ENCODE measurements at regions not wholly inside any gene's neighbourhood (a gene's known extent, or its start where the extent isn't known, plus 50 kb on each side); places are given as distances from the start of the nearest gene placed in this dataset.
A peak's percentile ranks its signal among the peaks of the same experiment; 100 is the strongest.

- TF ChIP-seq, protein P1, sequence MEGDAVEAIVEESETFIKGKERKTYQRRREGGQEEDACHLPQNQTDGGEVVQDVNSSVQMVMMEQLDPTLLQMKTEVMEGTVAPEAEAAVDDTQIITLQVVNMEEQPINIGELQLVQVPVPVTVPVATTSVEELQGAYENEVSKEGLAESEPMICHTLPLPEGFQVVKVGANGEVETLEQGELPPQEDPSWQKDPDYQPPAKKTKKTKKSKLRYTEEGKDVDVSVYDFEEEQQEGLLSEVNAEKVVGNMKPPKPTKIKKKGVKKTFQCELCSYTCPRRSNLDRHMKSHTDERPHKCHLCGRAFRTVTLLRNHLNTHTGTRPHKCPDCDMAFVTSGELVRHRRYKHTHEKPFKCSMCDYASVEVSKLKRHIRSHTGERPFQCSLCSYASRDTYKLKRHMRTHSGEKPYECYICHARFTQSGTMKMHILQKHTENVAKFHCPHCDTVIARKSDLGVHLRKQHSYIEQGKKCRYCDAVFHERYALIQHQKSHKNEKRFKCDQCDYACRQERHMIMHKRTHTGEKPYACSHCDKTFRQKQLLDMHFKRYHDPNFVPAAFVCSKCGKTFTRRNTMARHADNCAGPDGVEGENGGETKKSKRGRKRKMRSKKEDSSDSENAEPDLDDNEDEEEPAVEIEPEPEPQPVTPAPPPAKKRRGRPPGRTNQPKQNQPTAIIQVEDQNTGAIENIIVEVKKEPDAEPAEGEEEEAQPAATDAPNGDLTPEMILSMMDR (conservative IDR thresholded peaks at IDR 0.05): no peak
- no peak overlapping the region for H3K27ac ChIP-seq
Observed at GRCh38 chr11:11701070-11701469, 79.3 kb upstream of the GALNT18 start.

GRCh38 chr11:11697796-11698195 is 76.0 kb upstream of the GALNT18 start:
- H3K27ac ChIP-seq: no peak overlapping the region
- TF ChIP-seq, protein P1 (conservative IDR thresholded peaks at IDR 0.05): no peak

DNA sequence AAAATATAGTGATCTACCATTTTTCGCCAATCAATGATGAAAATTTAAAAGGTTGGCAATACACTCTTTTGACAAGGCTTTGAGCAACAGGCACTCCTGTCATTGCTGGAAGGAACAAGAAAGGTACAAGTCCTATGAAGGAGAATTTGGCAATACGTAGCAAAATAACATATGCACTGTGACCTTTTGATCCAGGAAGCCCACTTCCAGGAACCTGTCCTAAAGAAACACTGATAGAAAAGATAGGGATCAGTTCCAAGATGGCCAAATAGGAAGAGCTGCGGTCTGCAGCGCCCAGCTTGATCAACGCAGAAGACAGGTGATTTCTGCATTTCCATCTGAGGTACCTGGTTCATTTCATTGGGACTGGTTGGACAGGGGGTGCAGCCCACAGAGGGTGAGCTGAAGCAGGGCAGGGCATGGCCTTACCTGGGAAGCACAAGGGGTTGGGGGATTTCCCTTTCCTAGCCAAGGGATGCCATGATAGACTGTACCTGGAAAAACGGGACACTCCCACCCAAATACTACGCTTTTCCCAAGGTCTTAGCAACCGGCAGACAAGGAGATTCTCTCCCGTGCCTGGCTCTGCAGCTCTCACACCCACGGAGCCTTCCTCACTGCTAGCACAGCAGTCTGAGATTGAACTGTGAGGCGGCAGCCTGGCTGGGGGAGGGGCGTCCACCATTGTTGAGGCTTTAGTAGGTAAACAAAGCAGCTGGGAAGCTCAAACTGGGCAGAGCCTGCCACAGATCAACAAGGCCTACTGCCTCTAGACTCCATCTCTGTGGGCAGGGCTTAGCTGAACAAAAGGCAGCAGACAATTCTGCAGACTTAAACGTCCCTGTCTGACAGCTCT is 69.7 kb upstream of the GALNT18 start:
- TF ChIP-seq, protein P1 (conservative IDR thresholded peaks at IDR 0.05): no peak
- H3K27ac ChIP-seq: peak overlapping the region; percentile 27

DNA sequence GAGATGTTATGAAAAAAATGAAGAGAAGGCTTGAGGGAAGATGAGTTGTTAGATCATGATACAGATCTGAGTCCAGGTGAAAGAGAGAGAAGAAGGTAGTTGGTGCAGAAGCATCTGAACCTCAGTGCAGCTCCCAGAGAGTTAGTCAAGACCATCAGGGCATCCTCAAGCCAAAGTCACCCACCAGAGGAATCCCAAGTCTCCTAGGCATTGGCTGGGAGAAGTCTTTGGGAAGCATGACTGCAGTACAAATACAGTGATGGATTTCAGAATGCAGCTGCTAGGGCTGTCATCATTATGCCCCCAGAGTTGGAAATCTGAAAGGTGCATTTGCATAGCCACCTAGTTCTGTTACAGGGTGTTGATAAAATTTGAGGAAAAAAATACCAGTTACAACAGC is 59.7 kb upstream of the GALNT18 start:
- no peak overlapping the region for H3K27ac ChIP-seq
- TF ChIP-seq, protein P1 (conservative IDR thresholded peaks at IDR 0.05): no peak

GRCh38 chr11:11677672-11678356 is 56.0 kb upstream of the GALNT18 start:
- TF ChIP-seq, protein P1 (conservative IDR thresholded peaks at IDR 0.05): no peak
- H3K27ac ChIP-seq: no peak overlapping the region

GRCh38 chr11:11675671-11676181 is 53.9 kb upstream of the GALNT18 start:
- no peak overlapping the region for H3K27ac ChIP-seq
- TF ChIP-seq, protein P1 (conservative IDR thresholded peaks at IDR 0.05): no peak

DNA sequence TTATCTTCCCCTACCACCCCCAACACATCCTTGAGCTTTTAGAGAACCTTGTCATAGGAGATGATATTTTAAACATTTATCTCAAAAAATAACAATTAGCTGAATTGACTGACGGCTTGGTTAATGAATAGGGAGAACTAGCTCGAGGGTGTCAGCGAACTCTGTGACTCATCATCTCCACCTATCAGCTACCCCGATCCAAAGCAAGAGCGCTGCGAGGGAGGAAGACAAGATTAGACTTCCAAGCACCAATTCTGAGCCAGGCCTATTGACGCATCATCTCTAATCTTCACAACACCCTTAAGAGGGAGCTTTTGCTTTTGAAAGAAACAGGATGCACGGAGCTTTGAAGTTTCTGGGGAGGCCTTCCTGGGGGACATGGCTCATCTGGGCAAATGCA is 51.0 kb upstream of the GALNT18 start:
- TF ChIP-seq, protein P1 (conservative IDR thresholded peaks at IDR 0.05): no peak
- no peak overlapping the region for H3K27ac ChIP-seq
